HEK293T (cell line): ENCODE measurements at regions not wholly inside any gene's neighbourhood (a gene's known extent, or its start where the extent isn't known, plus 50 kb on each side); places are given as distances from the start of the nearest gene placed in this dataset.

ENCODE experiments used
- ARNT ChIP-seq: fragments of 450-650 bp; IDR thresholded peaks from 2 replicates; pipeline ENCODE4 v1.6.1; 2017; ENCODE audit warnings: mild to moderate bottlenecking
- BHLHE40 ChIP-seq: fragments of 450-650 bp; IDR thresholded peaks from 2 replicates; pipeline ENCODE4 v1.6.1; 2016; ENCODE audit warnings: mild to moderate bottlenecking, moderate library complexity, borderline replicate concordance
- CTBP1 ChIP-seq: fragments of 450-650 bp; IDR thresholded peaks from 2 replicates; pipeline ENCODE4 v1.6.1; 2016; ENCODE audit warnings: borderline replicate concordance
- ELF4 ChIP-seq: fragments of 450-650 bp; IDR thresholded peaks from 2 replicates; pipeline ENCODE4 v1.6.1; 2017; ENCODE audit warnings: antibody characterized with exemption
- FOXA1 ChIP-seq: fragments of 450-650 bp; IDR thresholded peaks from 2 replicates; pipeline ENCODE4 v1.6.1; 2016; ENCODE audit warnings: mild to moderate bottlenecking
- FOXK2 ChIP-seq: fragments of 450-650 bp; IDR thresholded peaks from 2 replicates; pipeline ENCODE4 v1.6.1; 2016; ENCODE audit warnings: mild to moderate bottlenecking
- FOXM1 ChIP-seq: fragments of 450-650 bp; IDR thresholded peaks from 2 replicates; pipeline ENCODE4 v1.6.1; 2017; ENCODE audit warnings: mild to moderate bottlenecking, borderline replicate concordance
- L3MBTL2 ChIP-seq: fragments of 450-650 bp; conservative IDR thresholded peaks from 2 replicates; pipeline ENCODE4 v1.6.1; 2016; ENCODE audit warnings: mild to moderate bottlenecking
- LEF1 ChIP-seq: fragments of 450-650 bp; IDR thresholded peaks from 2 replicates; pipeline ENCODE4 v1.6.1; 2017; ENCODE audit warnings: mild to moderate bottlenecking, borderline replicate concordance
- PKNOX1 ChIP-seq: fragments of 450-650 bp; IDR thresholded peaks from 2 replicates; pipeline ENCODE4 v1.6.1; 2016
- SP1 ChIP-seq: fragments of 450-650 bp; IDR thresholded peaks from 2 replicates; pipeline ENCODE4 v1.6.1; 2017
- SUZ12 ChIP-seq: fragments of 450-650 bp; IDR thresholded peaks from 2 replicates; pipeline ENCODE4 v1.6.1; 2016; ENCODE audit warnings: mild to moderate bottlenecking
- TARDBP ChIP-seq: fragments of 450-650 bp; IDR thresholded peaks from 2 replicates; pipeline ENCODE4 v1.6.1; 2016
- ZNF384 ChIP-seq: fragments of 450-650 bp; IDR thresholded peaks from 2 replicates; pipeline ENCODE4 v1.6.1; 2016

DNA sequence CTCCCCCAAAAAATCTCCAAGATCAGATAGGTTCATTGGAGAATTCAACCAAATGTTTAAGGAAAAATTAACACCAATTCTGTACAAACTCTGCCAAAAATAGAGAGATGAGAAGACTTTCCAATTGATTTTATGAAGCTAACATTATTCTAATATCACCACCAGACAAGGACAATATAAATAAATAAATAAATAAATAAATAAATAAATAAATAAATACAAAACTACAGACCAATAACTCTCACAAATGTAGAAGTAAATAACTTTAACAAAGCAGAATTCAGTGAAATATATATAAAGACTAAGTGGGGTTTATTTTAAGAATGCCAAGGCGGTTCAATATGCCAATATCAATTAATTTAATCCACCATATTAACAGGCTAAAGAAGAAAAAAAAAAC lies 425.9 kb upstream of the GHITM start:
- TF ChIP-seq BHLHE40, result no peak
- no peak for TF ChIP-seq FOXA1
- TF ChIP-seq PKNOX1, result no peak
- no peak for TF ChIP-seq TARDBP
- no peak for TF ChIP-seq ARNT
- no peak for TF ChIP-seq ZNF384
- TF ChIP-seq ELF4, result no peak
- TF ChIP-seq L3MBTL2, result no peak
- TF ChIP-seq SP1, result no peak
- TF ChIP-seq SUZ12, result no peak
- TF ChIP-seq FOXM1, result no peak
- TF ChIP-seq FOXK2, result no peak
- TF ChIP-seq LEF1, result no peak
- no peak for TF ChIP-seq CTBP1
